Panc1 (cell line): ENCODE measurements at regions not wholly inside any gene's neighbourhood (a gene's known extent, or its start where the extent isn't known, plus 50 kb on each side); places are given as distances from the start of the nearest gene placed in this dataset.
"Not testable (repeated sequence)": the region's sequence is repeated elsewhere in the genome, so short reads cannot be mapped to it uniquely, and the experiment has no call there.

Experiments
- ATAC-seq: fragments of 200-7000 bp; cut with Tn5 transposase; 2 replicates; pipeline ENCODE4 v1.9.1; 2020; ENCODE audit warnings: mild to moderate bottlenecking, moderate library complexity
- BruUV-seq: library from RNA; stranded (reverse); fragments of 400-500 nt; replicated peaks from 2 replicates; lab custom pipeline; 2021; lab: Mats Ljungman, UMichigan
- CTCF ChIA-PET: fragments of 300-600 bp; sonication (Branson Sonifier 250); formaldehyde crosslinking; loops from one replicate; lab custom pipeline; 2022; ENCODE audit warnings: antibody characterized with exemption; lab: Charles Lee
- POLR2A ChIA-PET: fragments of 300-600 bp; sonication (Branson Sonifier 250); formaldehyde crosslinking; loops from one replicate; lab custom pipeline; 2022; ENCODE audit warnings: antibody characterized with exemption; lab: Charles Lee
- DNase-seq: peaks from one replicate; pipeline ENCODE4 v3.0.0-alpha.2; 2010; ENCODE audit warnings: low read depth, low spot score
- H3K27ac ChIP-seq: 2 replicates; pipeline ENCODE4 v1.5.1; 2011; ENCODE audit warnings: mild to moderate bottlenecking, low read length, inconsistent platforms
- H3K27me3 ChIP-seq: fragments of 200-500 bp; sonication (Bioruptor generic); 2 replicates; pipeline ENCODE4 v1.6.0; 2014; ENCODE audit warnings: low read length, inconsistent platforms; ENCODE audit not compliant: control insufficient read depth, insufficient read depth
- H3K36me3 ChIP-seq: fragments of 200-500 bp; sonication (Bioruptor generic); 2 replicates; pipeline ENCODE4 v1.5.1; 2014; ENCODE audit warnings: inconsistent platforms, mild to moderate bottlenecking, low read length, moderate library complexity; ENCODE audit not compliant: control insufficient read depth, insufficient read depth
- H3K4me1 ChIP-seq: 2 replicates; pipeline ENCODE4 v1.5.1; 2011; ENCODE audit warnings: inconsistent platforms, mild to moderate bottlenecking, low read length, moderate library complexity; ENCODE audit not compliant: control insufficient read depth, insufficient read depth
- H3K4me3 ChIP-seq, 2 experiments: 2 replicates each; pipeline ENCODE4 v1.5.1; 2011 to 2012; ENCODE audit warnings: low read depth in 2 of 2, low read length in 2 of 2, mild to moderate bottlenecking in 2 of 2, inconsistent platforms in 1 of 2, moderate library complexity in 1 of 2
- H3K9me3 ChIP-seq: fragments of 200-500 bp; sonication (Bioruptor generic); 2 replicates; pipeline ENCODE4 v1.5.1; 2014; ENCODE audit warnings: low read depth, mild to moderate bottlenecking, inconsistent platforms, low read length, moderate library complexity; ENCODE audit not compliant: control insufficient read depth, insufficient read depth
- POLR2AphosphoS5 ChIP-seq: IDR thresholded peaks from 2 replicates; pipeline ENCODE4 v1.6.1; 2012; ENCODE audit warnings: mild to moderate bottlenecking, low read depth, low read length, moderate library complexity
- SIN3A ChIP-seq: IDR thresholded peaks from 2 replicates; pipeline ENCODE4 v1.6.1; 2012; ENCODE audit warnings: low read depth, mild to moderate bottlenecking, low read length, moderate library complexity, borderline replicate concordance; ENCODE audit not compliant: insufficient read depth
- TCF7L2 ChIP-seq: IDR thresholded peaks from 2 replicates; pipeline ENCODE4 v1.6.1; 2011; ENCODE audit warnings: mild to moderate bottlenecking, low read depth, low read length, inconsistent platforms
- in situ Hi-C: cut with HindIII; loops from 2 replicates; pipeline ENCODE4 v1.10.0; 2016; ENCODE audit warnings: low sequenced_read_pairs, low pct_unique_long_range_greater_than_20kb
- intact Hi-C: fragments of 100-400 bp; cut with micrococcal nuclease; formaldehyde crosslinking; loops from one replicate; pipeline ENCODE4 v1.10.0; 2022; ENCODE audit not compliant: unreplicated experiment
- TF ChIP-seq, protein P1 (sequence below): fragments of 450-650 bp; IDR thresholded peaks from 2 replicates; pipeline ENCODE4 v1.5.1; 2017; ENCODE audit warnings: mild to moderate bottlenecking
- TF ChIP-seq, protein P2 (sequence below), 2 experiments: IDR thresholded peaks; 2 replicates each; pipeline ENCODE4 v1.6.1; 2011 to 2012; ENCODE audit warnings: low read depth in 2 of 2, control low read depth in 1 of 2, low read length in 1 of 2, mild to moderate bottlenecking in 1 of 2, moderate library complexity in 1 of 2; ENCODE audit not compliant: insufficient read depth in 1 of 2

DNA sequence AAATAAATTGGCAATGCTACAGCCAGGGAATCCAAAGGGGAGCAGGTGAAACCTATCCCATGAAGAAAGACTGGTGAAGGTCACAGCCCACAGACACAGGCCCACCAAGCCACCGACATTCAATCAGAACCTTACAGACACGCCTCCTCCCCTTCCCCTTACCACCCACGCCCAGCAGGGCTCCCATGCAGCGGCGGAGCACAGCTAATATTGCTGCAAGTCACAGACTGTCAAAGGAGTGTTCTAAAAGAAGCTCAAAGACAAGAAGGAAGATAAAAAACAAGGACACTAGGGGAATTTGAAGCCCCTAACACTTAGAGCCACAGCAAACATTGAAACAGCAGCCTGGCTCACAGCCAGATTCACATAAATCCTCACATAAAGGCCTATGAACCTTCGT lies 91.2 kb downstream of the MED10 start:
- Histone ChIP-seq H3K4me3 (no peak overlapping the region), H3K36me3 (no peaks in the 10 kb centered on the region; the same call in 1 of the 2 replicates), H3K9me3 (no peaks in the 10 kb centered on the region), H3K27me3 (peaks cover 18% of the 10 kb centered on the region), H3K27ac (no peak overlapping the region), H3K4me1 (no peaks in the 10 kb centered on the region)
- ATAC-seq = no peak
- DNase-seq = no peak
- intact Hi-C loops (no loop called here), in situ Hi-C loops (no loop called here)
- POLR2A ChIA-PET = no interaction called here
- TF ChIP-seq, protein P1, sequence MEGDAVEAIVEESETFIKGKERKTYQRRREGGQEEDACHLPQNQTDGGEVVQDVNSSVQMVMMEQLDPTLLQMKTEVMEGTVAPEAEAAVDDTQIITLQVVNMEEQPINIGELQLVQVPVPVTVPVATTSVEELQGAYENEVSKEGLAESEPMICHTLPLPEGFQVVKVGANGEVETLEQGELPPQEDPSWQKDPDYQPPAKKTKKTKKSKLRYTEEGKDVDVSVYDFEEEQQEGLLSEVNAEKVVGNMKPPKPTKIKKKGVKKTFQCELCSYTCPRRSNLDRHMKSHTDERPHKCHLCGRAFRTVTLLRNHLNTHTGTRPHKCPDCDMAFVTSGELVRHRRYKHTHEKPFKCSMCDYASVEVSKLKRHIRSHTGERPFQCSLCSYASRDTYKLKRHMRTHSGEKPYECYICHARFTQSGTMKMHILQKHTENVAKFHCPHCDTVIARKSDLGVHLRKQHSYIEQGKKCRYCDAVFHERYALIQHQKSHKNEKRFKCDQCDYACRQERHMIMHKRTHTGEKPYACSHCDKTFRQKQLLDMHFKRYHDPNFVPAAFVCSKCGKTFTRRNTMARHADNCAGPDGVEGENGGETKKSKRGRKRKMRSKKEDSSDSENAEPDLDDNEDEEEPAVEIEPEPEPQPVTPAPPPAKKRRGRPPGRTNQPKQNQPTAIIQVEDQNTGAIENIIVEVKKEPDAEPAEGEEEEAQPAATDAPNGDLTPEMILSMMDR = no peak
- TF ChIP-seq TCF7L2 = no peak
- TF ChIP-seq SIN3A = no peak
- TF ChIP-seq, protein P2, sequence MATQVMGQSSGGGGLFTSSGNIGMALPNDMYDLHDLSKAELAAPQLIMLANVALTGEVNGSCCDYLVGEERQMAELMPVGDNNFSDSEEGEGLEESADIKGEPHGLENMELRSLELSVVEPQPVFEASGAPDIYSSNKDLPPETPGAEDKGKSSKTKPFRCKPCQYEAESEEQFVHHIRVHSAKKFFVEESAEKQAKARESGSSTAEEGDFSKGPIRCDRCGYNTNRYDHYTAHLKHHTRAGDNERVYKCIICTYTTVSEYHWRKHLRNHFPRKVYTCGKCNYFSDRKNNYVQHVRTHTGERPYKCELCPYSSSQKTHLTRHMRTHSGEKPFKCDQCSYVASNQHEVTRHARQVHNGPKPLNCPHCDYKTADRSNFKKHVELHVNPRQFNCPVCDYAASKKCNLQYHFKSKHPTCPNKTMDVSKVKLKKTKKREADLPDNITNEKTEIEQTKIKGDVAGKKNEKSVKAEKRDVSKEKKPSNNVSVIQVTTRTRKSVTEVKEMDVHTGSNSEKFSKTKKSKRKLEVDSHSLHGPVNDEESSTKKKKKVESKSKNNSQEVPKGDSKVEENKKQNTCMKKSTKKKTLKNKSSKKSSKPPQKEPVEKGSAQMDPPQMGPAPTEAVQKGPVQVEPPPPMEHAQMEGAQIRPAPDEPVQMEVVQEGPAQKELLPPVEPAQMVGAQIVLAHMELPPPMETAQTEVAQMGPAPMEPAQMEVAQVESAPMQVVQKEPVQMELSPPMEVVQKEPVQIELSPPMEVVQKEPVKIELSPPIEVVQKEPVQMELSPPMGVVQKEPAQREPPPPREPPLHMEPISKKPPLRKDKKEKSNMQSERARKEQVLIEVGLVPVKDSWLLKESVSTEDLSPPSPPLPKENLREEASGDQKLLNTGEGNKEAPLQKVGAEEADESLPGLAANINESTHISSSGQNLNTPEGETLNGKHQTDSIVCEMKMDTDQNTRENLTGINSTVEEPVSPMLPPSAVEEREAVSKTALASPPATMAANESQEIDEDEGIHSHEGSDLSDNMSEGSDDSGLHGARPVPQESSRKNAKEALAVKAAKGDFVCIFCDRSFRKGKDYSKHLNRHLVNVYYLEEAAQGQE (IDR thresholded peaks at IDR 0.05; ENCODE audit: insufficient read depth in 1 of 2, low read depth in 2 of 2, low read length in 1 of 2) = no peak
- TF ChIP-seq POLR2AphosphoS5 = no peak
- CTCF ChIA-PET = no interaction called here
- BruUV-seq = no TSS peak

DNA sequence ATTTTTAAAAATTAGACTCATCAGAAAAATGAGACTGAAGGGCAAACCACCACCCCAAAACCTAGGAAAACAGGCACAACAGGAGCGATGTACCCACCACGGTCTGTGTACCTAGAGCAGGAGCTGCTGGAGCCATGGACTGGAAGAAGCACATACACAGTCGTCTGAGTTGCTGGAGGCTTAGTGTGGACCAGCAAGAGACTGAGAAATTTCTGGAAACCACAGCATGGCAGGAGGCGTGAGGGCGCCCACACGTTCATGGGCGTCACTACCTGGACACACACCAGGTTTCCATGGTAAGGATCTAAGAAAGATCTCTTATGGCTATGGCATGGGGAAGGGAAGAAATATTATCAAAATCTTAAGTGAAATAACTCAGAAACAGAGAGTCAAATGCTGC lies 91.9 kb downstream of the MED10 start:
- Histone ChIP-seq H3K27me3 (peaks cover 19% of the 10 kb centered on the region), H3K4me3 (no peak overlapping the region), H3K9me3 (no peaks in the 10 kb centered on the region), H3K36me3 (no peaks in the 10 kb centered on the region), H3K27ac (no peak overlapping the region), H3K4me1 (no peaks in the 10 kb centered on the region)
- in situ Hi-C loops = no loop called here
- TF ChIP-seq, protein P1 = no peak
- no peak for TF ChIP-seq POLR2AphosphoS5
- TF ChIP-seq TCF7L2 = no peak
- TF ChIP-seq SIN3A = no peak
- TF ChIP-seq, protein P2 (IDR thresholded peaks at IDR 0.05; ENCODE audit: insufficient read depth in 1 of 2, low read depth in 2 of 2, low read length in 1 of 2) = no peak
- POLR2A ChIA-PET = no interaction called here
- CTCF ChIA-PET = no interaction called here
- intact Hi-C loops = no loop called here
- no TSS peak for BruUV-seq
- ATAC-seq (no peak), DNase-seq (no peak)

DNA sequence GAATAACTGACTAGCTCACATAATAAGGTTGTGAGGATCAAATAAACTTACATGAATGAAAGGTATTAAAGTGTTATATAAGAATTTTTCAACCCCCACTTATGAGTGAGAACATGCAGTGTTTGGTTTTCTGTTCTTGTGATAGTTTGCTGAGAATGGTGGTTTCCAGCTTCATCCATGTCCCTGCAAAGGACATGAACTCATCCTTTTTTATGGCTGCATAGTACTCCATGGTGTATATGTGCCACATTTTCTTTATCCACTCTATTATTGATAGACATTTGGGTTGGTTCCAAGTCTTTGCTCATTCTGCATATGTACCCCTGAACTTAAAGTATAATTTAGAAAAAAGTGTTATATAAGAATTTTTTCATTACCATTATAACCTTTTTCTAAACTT lies 93.9 kb downstream of the MED10 start:
- BruUV-seq, H3K4me3 ChIP-seq, intact Hi-C loops, CTCF ChIA-PET, H3K4me1 ChIP-seq, POLR2A ChIA-PET, in situ Hi-C loops, DNase-seq, H3K27ac ChIP-seq, ATAC-seq, H3K36me3 ChIP-seq, H3K9me3 ChIP-seq: not testable (repeated sequence)
- peaks cover 18% of the 10 kb centered on the region for H3K27me3 ChIP-seq
